Keratinocyte (primary cell): ENCODE measurements at regions not wholly inside any gene's neighbourhood (a gene's known extent, or its start where the extent isn't known, plus 50 kb on each side); places are given as distances from the start of the nearest gene placed in this dataset.

Experiments used
- DNase-seq: peaks from one replicate; pipeline ENCODE4 v3.0.0-alpha.2; 2011; ENCODE audit warnings: low read depth, missing footprints, low spot score
- FAIRE-seq: peaks from 2 replicates; lab custom pipeline; 2011; peaks lifted over from hg19 to GRCh38; lab: Jason Lieb, UNC
- H2AFZ ChIP-seq: 2 replicates; pipeline ENCODE4 v1.6.0; 2012; ENCODE audit warnings: low read length, control low read depth, inconsistent platforms; ENCODE audit not compliant: control insufficient read depth
- H3K27ac ChIP-seq: 2 replicates; pipeline ENCODE4 v1.5.1; 2011; ENCODE audit warnings: low read length; ENCODE audit not compliant: control insufficient read depth, insufficient read depth
- H3K27me3 ChIP-seq: 3 replicates; pipeline ENCODE4 v1.6.0; 2011; ENCODE audit warnings: low read length; ENCODE audit not compliant: control insufficient read depth, insufficient read depth; ENCODE audit errors: extremely low read depth
- H3K36me3 ChIP-seq, 2 experiments: 2 replicates in 1 of 2; 3 replicates in 1 of 2; pipeline ENCODE4 v1.5.1; 2011; ENCODE audit warnings: low read length in 2 of 2, mild to moderate bottlenecking in 1 of 2; ENCODE audit not compliant: control insufficient read depth in 2 of 2, insufficient read depth in 2 of 2; ENCODE audit errors: extremely low read depth in 1 of 2
- H3K4me1 ChIP-seq: 3 replicates; pipeline ENCODE4 v1.5.1; 2011; ENCODE audit warnings: low read length; ENCODE audit not compliant: control insufficient read depth, insufficient read depth; ENCODE audit errors: extremely low read depth
- H3K4me2 ChIP-seq: 3 replicates; pipeline ENCODE4 v1.6.0; 2011; ENCODE audit warnings: low read depth, low read length; ENCODE audit not compliant: control insufficient read depth, insufficient read depth; ENCODE audit errors: extremely low read depth
- H3K4me3 ChIP-seq, 3 experiments: fragments of 200-600 bp in 1 of 3; sonication (generic) in 1 of 3; 2 replicates in 2 of 3; 3 replicates in 1 of 3; pipeline ENCODE4 v1.5.1; 2011 to 2016; ENCODE audit warnings: low read length in 3 of 3, mild to moderate bottlenecking in 3 of 3, control low read depth in 2 of 3, inconsistent platforms in 1 of 3, low read depth in 1 of 3, mixed read lengths in 1 of 3, mixed run types in 1 of 3, moderate library complexity in 1 of 3; ENCODE audit not compliant: control insufficient read depth in 2 of 3, insufficient read depth in 2 of 3; ENCODE audit errors: extremely low read depth in 1 of 3
- H3K79me2 ChIP-seq: 2 replicates; pipeline ENCODE4 v1.6.0; 2012; ENCODE audit warnings: low read length; ENCODE audit not compliant: control insufficient read depth, insufficient read depth
- H3K9ac ChIP-seq: 3 replicates; pipeline ENCODE4 v1.6.0; 2011; ENCODE audit warnings: low read length; ENCODE audit not compliant: control insufficient read depth, insufficient read depth; ENCODE audit errors: extremely low read depth
- H3K9me1 ChIP-seq: 3 replicates; pipeline ENCODE4 v1.6.0; 2011; ENCODE audit warnings: low read length; ENCODE audit not compliant: control insufficient read depth, insufficient read depth; ENCODE audit errors: extremely low read depth
- H3K9me3 ChIP-seq: 2 replicates; pipeline ENCODE4 v1.5.1; 2012; ENCODE audit warnings: low read depth, low read length; ENCODE audit not compliant: control insufficient read depth
- H4K20me1 ChIP-seq: 3 replicates; pipeline ENCODE4 v1.6.0; 2011; ENCODE audit warnings: low read length; ENCODE audit not compliant: control insufficient read depth, insufficient read depth; ENCODE audit errors: extremely low read depth
- CTCF ChIP-seq, 3 experiments: IDR thresholded peaks in 1 of 3; conservative IDR thresholded peaks in 1 of 3; optimal IDR thresholded peaks in 1 of 3; 2 replicates in 2 of 3; 3 replicates in 1 of 3; pipeline versions ENCODE3 to v1.5.1; 2011; ENCODE audit warnings: low read length in 3 of 3, mild to moderate bottlenecking in 3 of 3, moderate library complexity in 2 of 3, control low read depth in 1 of 3, inconsistent platforms in 1 of 3; ENCODE audit not compliant: insufficient read depth in 2 of 3; ENCODE audit errors: extremely low read depth in 1 of 3
- EZH2 ChIP-seq: IDR thresholded peaks from one replicate; pipeline ENCODE4 v1.6.1; 2012; ENCODE audit warnings: inconsistent platforms, mild to moderate bottlenecking, low read length, moderate library complexity
- dilution Hi-C: fragments of 300-500 bp; cut with MboI; formaldehyde crosslinking; loops from one replicate; pipeline ENCODE4 v1.7.0; 2020; ENCODE audit warnings: low sequenced_read_pairs; ENCODE audit not compliant: extremely low pct_ligation_motif_present

- H2AFZ ChIP-seq: no peak overlapping the region
- dilution Hi-C loops: no loop called here
- no peaks in the 10 kb centered on the region for H3K36me3 ChIP-seq
These were observed 443.6 kb upstream of the SYT1 start for GRCh38 chr12:78420991-78421390.

GRCh38 chr12:78430551-78430950, 434.0 kb upstream of the SYT1 start:
- no peak overlapping the region for H3K4me3 ChIP-seq
- H3K36me3 ChIP-seq: no peaks in the 10 kb centered on the region
- DNase-seq (no peak), FAIRE-seq (no peak)
- no peak for TF ChIP-seq EZH2
- TF ChIP-seq CTCF (optimal IDR thresholded peaks at IDR 0.05 in 1 of 3, IDR thresholded peaks at IDR 0.05 in 1 of 3, conservative IDR thresholded peaks at IDR 0.05 in 1 of 3; ENCODE audit: extremely low read depth in 1 of 3, insufficient read depth in 2 of 3, low read length in 3 of 3): no peak
- no peak overlapping the region for H3K27ac ChIP-seq
- no peak overlapping the region for H2AFZ ChIP-seq
- H3K4me2 ChIP-seq: no peak overlapping the region
- no peaks in the 10 kb centered on the region for H3K9me3 ChIP-seq
- no peaks in the 10 kb centered on the region for H3K27me3 ChIP-seq
- no peaks in the 10 kb centered on the region for H3K9me1 ChIP-seq
- H3K79me2 ChIP-seq: no peaks in the 10 kb centered on the region
- H4K20me1 ChIP-seq: no peaks in the 10 kb centered on the region
- no peak overlapping the region for H3K9ac ChIP-seq
- dilution Hi-C loops: no loop called here
- H3K4me1 ChIP-seq: no peaks in the 10 kb centered on the region

More at GRCh38 chr12:78420991-78421390, 443.6 kb upstream of the SYT1 start:
- TF ChIP-seq CTCF (optimal IDR thresholded peaks at IDR 0.05 in 1 of 3, IDR thresholded peaks at IDR 0.05 in 1 of 3, conservative IDR thresholded peaks at IDR 0.05 in 1 of 3; ENCODE audit: extremely low read depth in 1 of 3, insufficient read depth in 2 of 3, low read length in 3 of 3): no peak
- no peak for TF ChIP-seq EZH2
- no peak overlapping the region for H3K4me2 ChIP-seq
- H3K27ac ChIP-seq: no peak overlapping the region
- no peaks in the 10 kb centered on the region for H3K27me3 ChIP-seq
- H3K9ac ChIP-seq: no peak overlapping the region
- DNase-seq: no peak
- H3K9me1 ChIP-seq: no peaks in the 10 kb centered on the region
- no peaks in the 10 kb centered on the region for H3K4me1 ChIP-seq
- no peaks in the 10 kb centered on the region for H3K79me2 ChIP-seq
- H4K20me1 ChIP-seq: no peaks in the 10 kb centered on the region
- no peak for FAIRE-seq
- H3K9me3 ChIP-seq: no peaks in the 10 kb centered on the region
- H3K4me3 ChIP-seq: no peak overlapping the region
